Caki2 (cell line): ENCODE measurements at regions not wholly inside any gene's neighbourhood (a gene's known extent, or its start where the extent isn't known, plus 50 kb on each side); places are given as distances from the start of the nearest gene placed in this dataset.

Experiments used
- DNase-seq: peaks from one replicate; pipeline ENCODE4 v3.0.0-alpha.2; 2015; ENCODE audit warnings: low read depth
- in situ Hi-C: cut with HindIII; loops from 2 replicates; pipeline ENCODE4 v1.10.0; 2016; ENCODE audit warnings: low sequenced_read_pairs, low pct_unique_long_range_greater_than_20kb, mixed read lengths

DNA sequence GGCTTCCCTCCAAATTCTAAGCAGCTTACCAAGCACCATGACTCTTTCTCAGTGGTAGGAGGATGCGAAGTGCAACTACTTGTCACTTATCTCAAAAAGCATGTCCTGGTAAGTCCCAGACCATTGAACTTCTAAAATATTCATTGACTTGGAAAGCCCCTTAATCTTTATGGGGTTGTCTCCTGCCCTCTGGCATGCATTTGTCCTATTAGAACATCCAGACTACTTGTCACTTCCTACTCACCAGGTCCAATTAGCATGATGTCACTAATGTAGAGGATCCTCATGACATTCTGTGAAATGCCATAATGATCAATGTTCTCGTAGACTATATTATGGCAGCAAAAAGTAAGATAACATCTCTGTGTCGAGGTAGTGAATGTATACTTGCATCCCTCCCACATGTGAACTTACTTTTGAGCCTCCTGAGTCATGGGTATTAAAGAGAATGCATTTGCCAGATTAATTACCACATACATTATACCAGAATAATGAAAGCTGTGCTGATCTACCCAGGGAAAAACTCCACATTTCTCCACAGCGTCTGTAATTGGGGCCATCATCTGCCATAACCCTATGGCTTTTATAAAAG, 63.5 kb upstream of the RAD23B start:
- in situ Hi-C loops: no loop called here
- DNase-seq: no peak

DNA sequence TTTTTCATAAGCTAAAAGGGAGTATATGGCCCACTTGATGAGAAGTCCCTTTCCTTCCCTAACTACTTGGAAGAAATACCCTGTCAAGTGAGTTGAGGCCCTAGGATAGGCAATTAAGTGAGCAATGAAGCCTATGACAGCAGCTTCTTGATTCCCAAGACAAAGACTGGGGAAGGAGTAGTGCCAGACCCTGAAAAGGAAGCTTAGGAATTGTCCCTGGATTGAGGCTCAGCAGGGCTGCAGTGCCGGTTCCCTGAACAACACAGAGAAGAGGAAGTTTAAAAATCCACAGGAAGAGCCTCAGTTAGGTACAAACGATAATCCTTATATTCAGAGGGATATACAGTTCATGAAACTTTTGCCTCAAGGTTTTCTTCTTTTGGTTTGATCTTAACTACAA, 61.8 kb upstream of the RAD23B start:
- in situ Hi-C loops: no loop called here
- no peak for DNase-seq

GRCh38 chr9:107222020-107222522, 61.0 kb upstream of the RAD23B start:
- peak; percentile 55 for DNase-seq
- in situ Hi-C loops: no loop called here

DNA sequence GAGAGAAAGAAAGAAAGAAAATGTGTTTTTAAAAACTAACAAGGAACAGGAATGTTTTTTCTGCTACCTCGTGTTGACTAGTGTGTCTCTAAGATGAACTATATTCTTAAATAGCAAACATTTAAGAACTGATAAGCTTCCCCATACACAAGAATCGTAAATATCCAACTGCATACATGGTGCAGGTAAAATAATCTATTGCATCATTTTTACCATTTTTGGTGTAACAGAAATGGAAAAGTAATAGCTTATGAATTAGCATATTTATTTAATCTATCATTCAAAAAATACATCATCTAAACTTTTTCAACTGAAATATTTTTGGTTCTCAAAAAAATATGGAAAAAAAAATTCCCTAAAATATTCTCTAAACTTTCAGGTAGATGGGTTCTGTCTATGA, 59.7 kb upstream of the RAD23B start:
- no peak for DNase-seq
- in situ Hi-C loops: no loop called here

DNA sequence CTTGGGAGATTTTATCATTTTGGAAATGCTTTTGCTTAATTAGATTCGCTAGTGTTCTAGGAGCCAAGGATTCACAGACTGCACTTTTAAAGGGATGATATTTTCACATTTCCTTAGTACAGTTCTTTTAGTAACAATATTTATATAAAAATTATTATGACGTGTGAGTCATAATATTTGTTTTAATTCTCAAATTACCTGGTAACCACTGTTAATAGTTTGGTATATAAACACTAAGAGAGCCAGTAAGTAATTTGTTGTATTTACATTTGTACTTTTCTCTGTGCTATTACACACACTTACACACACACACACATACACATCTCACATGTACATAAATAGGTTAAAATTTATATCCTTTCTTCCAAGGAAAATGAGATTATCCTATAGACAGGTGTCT, 58.8 kb upstream of the RAD23B start:
- in situ Hi-C loops: no loop called here
- DNase-seq: no peak

GRCh38 chr9:107226421-107226820, 56.7 kb upstream of the RAD23B start:
- in situ Hi-C loops: no loop called here
- no peak for DNase-seq

DNA sequence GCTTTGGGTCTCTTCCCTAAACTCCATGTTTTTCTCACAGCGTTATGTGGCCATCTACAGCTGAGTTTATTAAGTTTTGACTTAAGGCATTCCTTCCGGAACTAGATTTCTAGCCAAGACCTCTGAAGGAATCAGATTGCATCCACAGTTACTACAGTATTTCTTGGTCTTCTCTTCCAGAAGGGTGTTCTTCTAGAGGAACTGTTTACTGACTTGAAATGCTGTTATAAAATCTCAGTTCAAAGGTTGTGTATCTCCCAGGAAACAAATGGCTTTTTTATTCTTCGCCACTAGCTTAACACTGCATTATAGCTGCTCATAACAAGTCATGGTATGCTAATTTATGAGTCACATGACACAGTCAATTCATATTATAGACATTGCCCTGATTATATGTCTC, 55.3 kb upstream of the RAD23B start:
- in situ Hi-C loops: no loop called here
- DNase-seq: no peak

DNA sequence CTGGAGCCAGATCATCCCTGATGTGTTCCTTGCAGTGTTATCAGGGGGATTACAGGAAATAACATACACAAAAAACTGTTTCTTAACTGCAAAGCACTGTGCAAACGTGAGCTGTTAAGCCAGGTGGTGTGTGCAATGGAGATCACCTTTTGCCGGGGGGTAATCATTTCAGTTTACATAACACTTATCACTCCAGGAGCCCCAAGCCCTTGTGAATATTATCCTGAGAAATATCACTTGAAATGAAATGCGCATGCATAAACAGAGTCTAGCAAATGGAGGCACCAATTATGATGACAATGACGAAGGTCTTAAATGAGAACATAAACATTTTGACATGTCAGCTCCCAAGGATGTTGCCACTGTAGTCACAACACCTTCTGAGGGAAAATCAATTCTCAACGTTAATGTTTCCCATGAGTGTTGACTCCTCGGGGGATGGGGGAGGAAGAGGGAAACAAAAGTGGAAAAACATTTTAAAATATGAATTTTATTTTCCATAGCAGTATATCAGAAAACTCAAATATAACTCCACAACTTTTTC, 54.5 kb upstream of the RAD23B start:
- DNase-seq: no peak
- in situ Hi-C loops: no loop called here

DNA sequence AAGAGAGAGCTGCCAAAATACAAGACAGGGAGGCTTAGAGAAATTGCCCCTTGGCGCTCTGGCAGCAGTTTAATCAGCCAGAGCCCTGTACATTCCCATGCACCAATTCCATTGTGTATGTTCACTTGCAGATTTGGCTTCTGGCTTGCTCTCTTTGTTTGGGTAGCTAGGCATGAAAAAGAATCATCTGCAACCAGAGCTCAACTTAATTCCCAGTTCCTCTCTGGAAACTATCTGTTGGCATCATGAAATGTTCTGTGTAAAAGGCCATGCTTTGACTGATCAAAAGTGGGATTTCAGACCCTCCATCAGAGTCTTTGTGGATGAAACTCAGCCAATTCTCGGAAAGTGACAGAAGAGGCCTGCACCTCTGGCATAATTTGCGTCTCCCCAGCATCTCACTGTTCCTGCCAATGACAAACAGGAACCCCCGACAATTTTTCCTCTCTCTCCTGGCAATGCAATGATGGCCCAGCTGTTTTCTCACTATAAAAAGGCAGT, 53.8 kb upstream of the RAD23B start:
- no peak for DNase-seq
- in situ Hi-C loops: no loop called here
